ENCODE measurements at regions not wholly inside any gene's neighbourhood (a gene's known extent, or its start where the extent isn't known, plus 50 kb on each side); places are given as distances from the start of the nearest gene placed in this dataset.

GRCh38 chr5:88952996-88953643 is 70.1 kb upstream of the MEF2C start:
- TF ChIP-seq CTCF (IDR thresholded peaks at IDR 0.05) (no peak), POLR2AphosphoS5 (IDR thresholded peaks at IDR 0.05) (no peak), POLR2A (IDR thresholded peaks at IDR 0.05) (no peak), EP300 (IDR thresholded peaks at IDR 0.05) (no peak)
